Limb (tissue), 2 donors: ENCODE measurements at regions not wholly inside any gene's neighbourhood (a gene's known extent, or its start where the extent isn't known, plus 50 kb on each side); places are given as distances from the start of the nearest gene placed in this dataset.
"Not testable (repeated sequence)": the region's sequence is repeated elsewhere in the genome, so short reads cannot be mapped to it uniquely, and the experiment has no call there.

ENCODE experiments used
- DNase-seq, 2 donors: peaks; one replicate each; pipeline ENCODE4 v3.0.0-alpha.2; 2016; ENCODE audit errors: extremely low spot score in 2 of 2

DNA sequence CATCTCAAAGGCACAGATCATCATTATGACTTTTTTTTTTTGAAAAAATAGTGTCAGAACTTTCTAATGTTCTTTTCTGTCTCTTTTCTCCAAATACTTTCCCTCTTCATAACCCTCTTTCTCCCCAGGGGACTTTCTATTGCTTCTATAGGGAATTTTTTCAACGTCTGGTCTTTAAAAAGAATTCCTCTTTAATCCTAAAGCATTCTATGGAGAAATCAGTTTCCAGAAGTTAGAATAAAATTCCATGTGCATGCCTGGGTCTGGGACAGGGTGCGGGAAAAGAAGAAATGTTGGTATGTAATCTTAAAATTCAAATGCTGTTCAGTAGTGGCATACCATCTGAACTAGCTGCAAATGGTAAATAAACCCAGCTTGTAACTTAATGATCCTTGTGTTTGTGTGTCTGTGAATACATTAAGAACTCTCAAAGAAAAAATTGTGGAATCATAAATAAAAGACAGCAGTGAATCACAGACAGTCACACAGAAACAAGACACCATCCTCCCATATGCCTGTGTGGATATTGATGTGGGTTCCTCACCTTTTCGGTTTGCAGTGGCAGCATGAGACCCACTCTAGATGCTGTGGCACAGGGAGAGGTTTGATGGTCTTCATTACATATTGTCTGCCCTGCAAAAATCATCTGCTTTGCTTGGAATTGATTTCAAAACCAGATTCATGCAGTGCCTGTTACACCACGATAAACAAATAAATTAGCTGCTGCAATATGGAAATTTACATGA is 374.7 kb upstream of the NRP1 start:
- no peak for DNase-seq

DNA sequence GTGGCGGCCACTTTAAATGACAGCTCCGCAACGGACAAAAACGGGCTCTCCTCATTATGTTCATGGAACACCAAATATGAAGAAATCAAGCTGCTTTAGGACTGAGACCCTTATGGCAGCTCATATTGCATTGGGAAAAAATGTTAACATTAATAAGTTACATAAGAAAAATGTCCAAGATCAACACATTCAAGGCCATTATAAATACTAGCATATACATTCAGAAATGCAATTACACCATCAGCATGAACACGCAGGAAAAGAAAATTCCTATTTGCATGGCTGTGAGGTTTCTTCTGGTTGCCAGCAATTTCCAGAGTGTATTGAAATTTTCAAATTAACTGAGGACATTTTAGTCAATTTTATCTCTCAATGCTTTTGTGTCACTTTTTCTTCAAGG is 374.1 kb upstream of the NRP1 start:
- no peak for DNase-seq

DNA sequence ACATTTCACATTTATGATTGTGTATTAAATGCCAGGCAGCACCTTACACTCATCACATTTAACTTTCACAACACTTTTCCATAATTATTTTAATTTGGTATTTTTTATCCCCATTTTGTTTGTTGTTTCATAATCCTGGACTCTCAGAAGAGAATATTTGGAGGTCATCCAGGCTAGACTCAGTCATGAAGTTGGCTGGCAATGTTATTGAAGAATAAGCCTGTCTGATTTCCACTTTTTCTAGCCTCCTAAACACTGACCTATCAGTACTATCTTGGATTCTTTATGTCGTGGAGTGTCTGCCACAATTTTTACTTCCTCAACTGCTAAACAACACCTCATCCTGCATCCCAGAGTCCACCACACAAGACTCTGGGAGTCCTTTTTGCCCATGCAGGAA is 372.3 kb upstream of the NRP1 start:
- DNase-seq, result no peak

DNA sequence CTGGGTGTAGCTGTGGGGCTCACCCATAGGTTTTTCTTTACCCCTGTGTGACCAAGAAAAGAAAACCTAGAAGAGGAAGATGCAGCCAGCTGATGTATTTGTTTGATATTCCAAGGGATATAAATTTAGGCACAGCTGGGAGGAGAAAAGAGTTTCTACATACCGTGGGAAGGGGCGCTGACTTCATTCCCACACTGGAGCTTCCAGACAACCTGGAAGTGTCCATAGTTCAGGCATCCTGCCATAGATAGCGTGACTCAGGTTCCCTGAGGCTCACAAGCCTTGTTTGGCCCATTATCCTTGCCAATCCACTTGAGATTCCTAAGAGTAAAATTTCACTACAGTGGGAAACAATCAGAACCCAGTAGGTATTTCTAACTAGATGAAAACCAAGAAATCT is 371.7 kb upstream of the NRP1 start:
- DNase-seq, result no peak

DNA sequence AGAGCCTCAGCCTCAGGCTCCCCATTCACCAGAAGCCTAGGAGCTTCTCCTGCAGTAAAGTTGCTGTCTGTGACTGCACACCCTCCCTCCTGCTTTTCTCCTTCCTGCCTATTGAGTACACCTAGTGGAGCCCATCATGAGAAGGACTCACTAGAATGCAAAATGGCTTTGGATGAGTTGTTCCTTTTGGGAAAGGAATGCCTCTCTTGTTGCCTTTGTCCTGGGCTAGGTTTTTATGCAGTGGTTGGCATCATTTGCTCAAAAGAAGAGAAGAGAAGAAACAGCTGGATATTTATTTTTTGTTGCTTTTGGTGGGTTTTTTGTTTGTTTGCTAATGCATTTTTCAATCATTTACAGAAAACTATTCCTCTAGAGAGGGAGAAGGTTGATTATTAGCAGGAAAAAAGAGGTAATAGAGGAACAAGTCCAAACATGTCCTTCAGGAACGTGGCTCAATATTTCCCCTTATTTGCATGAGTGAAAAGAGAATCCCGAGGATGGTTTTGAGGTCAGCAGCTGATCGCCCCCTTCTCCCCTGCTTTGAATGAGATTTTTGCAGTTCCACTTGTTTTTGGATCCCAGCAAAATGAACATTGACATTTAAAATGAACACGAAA is 369.9 kb upstream of the NRP1 start:
- no peak for DNase-seq

DNA sequence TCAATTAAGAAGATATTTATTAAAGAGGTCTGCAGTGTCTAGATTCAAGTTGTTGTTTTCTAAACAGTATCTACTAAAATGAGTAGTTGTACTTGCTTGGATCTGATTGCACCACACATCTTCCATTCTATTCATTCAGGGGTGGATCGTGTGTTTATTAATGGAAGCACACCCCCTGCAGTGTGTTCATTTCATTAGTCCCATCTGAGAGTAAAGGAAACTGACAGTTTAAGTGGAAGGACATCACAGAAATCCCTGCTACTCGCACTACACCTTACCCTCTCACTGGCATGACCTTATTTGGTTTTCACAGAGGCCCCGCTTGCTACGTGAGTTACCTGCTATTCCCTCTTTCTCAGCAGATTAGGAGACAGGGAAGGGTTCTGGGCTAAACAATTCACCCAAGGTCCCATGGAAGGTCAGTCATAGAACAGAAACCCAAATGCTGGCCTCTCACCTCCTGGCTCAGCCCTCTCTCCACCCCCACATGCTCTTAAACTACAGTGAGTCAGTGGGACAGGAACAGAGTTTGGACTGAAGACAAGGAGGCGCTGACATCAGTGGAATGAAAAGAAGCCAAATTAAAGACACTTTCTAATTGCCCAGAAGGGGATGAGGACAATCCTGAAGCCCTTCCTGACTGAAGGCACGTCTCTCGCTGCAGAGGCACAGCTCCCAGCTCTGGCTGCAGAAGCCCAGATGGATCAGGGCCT is 369.2 kb upstream of the NRP1 start:
- no peak for DNase-seq

DNA sequence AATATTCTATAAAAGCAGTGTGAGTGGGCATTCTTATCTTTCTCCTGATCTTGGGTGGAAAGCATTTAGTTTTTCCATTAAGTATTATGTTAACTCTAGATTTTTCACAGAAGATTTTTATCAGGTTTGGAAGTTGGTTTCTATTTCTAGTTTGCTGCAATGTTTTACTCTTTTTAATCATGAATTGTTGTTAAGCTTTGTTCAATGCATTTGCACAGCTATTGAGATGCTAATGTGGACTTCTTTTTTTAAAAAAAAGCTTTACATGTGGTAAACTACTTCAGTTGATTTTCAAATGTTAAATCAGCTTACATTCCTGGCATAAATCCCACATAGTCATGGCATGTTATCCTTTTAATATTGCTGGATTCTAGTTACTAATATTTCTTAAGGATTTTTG is 363.6 kb upstream of the NRP1 start:
- DNase-seq, result no peak

DNA sequence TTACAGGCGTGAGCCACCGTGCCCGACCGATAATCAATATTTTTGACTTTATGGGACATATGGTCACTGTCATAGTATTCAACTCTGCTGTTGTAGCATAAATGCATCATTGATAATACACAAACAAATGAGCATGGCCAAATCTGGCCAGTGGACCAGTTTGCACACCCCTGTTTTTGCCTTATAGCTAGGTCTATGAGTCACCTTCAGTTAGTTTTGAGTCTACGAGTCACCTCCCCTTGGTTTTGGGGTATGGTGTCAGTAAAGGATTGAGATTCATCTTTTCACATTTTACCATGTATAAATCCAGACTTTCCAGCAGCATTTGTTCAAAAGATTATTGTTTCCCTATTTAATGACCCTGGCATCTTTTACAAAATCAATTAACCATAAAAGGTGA is 362.5 kb upstream of the NRP1 start:
- DNase-seq, result no peak

DNA sequence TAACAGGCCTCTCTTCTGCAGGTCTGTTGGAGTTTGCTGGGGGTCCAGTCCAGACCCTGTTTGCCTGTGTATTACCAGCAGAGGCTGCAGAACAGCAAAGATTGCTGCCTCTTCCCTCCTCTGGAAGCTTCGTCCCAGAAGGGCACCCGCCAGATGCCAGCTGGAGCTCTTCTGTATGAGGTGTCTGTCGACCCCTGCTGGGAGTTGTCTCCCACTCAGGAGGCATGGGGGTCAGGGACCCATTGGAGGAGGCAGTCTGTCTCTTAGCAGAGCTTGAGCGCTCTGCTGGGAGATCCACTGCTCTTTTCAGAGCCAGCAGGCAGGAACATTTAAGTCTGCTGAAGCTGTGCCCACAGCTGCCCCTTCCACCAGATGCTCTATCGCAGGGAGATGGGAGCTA is 361.1 kb upstream of the NRP1 start:
- DNase-seq, result no peak

DNA sequence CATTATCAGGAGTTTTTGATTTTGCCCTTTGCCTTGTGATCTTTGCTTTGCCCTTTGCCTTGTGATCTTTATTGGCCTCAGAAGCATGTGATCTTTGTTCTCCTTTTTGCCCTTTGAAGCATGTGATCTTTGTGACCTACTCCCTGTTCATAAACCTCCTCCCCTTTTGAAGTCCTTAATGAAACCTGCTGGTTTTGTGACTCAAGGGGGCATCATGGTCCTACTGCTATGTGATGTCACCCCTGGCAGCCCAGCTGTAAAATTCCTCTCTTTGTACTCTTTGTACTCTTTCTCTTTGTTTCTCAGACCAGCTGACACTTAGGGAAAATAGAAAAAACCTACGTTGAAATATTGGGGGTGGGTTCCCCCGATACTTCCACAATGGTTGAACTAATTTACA is 356.1 kb upstream of the NRP1 start:
- DNase-seq, result not testable (repeated sequence)

DNA sequence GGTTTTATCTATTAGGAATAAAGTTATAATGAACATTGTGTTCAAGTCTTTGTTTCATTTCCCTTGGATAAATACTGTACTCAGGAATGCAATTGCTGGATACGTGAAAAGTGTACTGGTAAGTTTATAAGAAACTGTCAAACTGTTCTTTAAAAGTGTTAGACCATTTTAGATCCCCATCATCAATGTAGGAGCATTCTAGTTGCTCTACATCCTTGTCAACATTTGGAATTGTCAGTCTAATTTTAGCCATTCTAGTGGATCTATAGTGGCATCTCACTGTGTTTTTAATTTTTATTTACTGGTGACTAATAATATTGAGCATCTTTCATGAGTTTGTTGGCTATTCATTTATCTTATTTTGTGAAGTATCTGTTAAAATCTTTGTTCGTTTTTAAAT is 354.0 kb upstream of the NRP1 start:
- DNase-seq, result no peak

DNA sequence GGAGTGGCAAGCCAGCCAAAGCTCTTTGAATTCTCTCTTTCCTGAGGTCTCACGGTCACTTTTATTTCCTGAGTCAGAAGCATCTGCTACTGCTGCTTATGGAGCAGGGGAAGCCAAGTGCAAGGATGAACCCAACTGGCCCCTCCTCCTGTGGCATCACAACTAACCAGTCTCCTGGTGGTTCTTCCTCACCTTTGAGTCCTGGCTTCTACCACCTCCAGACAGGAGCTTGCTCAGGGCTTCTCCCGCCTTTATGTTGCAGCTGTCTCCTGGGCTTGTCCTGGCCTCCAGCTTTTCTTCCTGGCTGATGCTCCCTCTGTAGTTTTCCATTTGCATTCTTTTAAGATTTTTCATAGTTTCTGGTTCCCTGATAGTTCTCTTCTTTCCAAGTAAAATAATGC is 349.7 kb upstream of the NRP1 start:
- DNase-seq, result peak in 1 of 2 donors; percentile 48

DNA sequence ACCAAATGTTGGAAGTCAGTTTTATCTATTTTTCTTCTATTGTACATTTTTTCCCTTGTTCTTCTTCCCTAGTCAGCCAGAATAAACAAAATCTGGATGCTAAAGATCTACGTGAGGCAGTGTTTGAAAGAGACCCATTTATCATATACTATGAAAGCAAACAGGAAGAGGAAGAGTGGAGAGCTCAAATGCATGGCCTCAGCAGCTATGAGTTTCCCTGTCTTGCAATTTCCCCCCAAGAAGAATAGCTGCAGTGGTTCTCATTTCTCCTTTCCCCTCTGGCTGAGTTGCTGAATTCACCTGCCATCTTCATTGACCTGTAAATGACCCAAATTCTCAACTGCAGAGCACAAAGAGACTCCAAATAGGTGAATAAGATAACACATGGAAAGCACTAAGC is 347.1 kb upstream of the NRP1 start:
- no peak for DNase-seq

DNA sequence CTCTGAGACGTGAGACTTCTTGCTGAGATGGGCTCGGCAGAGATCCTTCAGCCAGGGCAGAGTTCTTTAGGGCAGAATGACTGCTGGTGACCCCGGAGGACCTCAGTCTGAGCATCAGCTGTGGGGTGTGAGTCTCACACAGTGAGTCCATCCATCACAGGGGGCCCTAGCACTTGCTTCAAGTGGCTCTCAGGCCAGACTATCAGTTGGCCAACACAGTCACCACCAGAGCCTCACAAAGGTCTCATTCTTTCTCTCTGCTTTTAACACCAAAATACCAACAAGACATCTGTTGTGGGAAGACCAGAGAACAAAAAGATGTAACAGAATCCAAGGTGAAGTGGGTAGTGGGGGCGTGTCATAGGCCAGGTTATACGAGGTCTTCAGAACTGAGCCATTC is 345.6 kb upstream of the NRP1 start:
- DNase-seq, result no peak

DNA sequence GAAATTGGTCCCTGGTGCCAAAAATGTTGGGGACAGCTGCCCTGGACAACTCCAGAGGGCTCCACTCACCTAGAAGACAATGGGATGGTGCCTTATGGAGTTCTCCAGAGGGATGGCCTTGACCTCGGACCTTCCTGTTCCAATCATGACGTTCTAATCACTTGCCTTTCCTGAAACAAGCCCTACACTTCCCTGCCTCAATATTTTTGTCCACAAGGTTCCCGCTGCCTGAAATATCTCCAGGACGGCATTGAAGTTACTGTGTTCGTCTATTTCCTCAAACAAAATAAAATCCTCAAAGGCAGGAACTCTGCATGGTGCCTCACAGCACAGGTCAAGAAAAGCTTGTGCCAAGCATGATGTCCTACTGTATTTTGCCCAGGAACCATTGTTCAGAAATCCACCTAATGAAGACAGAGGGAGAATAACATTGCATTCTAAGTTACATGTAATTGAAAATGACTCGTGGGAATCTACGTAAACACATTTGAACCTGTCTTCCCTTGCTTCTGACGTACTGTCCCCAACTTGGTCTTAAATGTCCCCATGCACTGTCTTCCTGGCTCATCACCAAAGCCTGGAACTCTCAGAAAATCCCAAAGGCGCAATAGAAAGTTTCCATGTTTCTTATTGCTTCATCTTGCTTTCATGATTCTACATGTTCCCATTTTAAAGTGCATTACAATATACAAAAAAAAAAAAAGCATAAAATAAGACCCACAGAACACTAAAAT is 342.3 kb upstream of the NRP1 start:
- no peak for DNase-seq

DNA sequence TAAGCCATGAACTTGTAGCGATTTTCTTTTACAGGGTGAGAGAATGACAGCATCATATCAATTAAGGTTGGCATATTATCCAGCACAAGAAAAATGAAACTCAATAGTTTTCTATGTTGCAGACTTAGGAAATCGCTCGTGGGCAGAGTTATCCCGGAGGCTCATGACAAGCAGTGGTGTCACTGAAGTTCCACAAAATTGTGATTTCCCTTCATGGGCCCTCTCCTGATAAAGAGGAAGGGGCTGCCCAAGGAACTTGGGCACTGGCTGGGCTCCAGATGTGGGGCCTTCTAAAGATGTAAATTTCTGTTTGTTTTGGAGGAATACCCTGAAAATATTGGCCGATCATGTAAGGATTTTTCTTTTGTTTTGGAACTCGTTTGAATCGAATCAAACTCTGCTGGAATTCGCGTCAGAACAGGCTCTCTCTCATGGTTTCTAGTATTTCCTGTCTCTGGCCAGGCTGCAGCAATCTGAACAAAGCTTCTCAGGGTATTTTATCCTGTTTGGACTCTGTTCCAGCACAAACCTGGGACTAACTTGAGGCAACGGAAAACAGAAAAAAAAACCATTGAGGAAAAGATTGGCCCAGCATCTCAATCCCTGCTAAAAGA is 340.6 kb upstream of the NRP1 start:
- peak in 1 of 2 donors; percentile 61 for DNase-seq

DNA sequence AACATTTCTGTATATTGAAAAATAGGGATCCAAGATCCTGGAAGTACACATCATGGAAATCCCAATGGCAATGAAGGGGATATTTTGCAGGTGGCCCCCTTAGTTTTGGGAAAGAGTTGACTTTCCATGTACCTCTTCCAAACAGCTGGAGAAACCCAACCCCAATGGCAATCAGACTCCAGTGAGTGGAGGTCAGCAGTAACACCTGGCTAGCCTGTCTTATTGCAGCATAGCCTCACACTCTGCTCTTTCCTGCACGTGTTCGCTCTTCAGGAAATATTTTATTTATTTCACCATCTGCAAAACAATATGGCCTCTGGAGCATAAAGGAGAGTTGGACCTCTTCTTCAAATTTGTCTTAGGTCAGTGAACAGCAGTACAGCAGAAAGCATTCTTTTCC is 340.0 kb upstream of the NRP1 start:
- peak in 1 of 2 donors; percentile 23 for DNase-seq

DNA sequence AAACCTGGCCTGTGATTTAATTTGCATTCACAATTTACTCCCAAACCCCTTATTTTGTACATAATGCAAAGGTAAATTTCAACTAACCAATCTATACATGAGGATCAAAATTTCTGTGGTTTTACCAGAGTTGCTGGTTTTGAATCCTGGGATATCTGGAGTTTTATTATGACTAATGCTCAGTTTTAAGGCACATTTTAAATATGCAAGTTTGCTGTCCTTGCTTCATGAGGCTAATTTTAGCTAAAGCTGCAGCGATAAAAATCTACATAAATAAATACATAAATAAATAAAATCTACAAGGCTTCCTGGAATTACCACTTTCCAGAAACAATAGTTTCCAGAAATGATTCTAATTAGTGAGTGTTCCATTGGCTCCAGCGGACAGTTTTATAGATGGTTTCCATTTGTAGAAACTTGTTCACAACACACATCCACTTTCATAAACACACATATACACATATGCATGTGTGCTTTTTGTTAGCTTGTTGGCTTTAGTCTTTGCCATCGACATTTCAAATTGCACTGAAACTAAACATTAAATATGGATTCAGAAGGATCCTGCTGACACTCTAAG is 339.5 kb upstream of the NRP1 start:
- DNase-seq, result peak in 1 of 2 donors; percentile 28

DNA sequence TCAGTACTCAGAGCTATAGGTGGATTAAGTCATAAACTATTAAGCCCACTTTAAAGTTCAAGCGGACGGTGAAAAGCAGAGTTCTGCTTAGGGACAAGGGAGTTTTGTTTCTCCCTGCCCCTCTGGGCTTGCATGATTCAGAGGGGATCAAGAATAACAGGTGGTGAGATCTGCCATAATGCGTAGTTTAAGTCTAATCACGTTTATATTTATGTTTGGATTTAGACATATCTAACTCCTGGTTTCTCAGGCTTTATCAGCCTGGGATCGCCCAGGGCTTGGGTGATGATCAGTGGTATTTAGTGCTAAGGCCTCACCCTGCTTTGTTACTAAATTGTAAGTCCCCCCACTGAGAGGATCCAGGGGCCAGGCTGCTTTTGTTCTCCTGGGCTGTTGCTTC is 335.4 kb upstream of the NRP1 start:
- no peak for DNase-seq

DNA sequence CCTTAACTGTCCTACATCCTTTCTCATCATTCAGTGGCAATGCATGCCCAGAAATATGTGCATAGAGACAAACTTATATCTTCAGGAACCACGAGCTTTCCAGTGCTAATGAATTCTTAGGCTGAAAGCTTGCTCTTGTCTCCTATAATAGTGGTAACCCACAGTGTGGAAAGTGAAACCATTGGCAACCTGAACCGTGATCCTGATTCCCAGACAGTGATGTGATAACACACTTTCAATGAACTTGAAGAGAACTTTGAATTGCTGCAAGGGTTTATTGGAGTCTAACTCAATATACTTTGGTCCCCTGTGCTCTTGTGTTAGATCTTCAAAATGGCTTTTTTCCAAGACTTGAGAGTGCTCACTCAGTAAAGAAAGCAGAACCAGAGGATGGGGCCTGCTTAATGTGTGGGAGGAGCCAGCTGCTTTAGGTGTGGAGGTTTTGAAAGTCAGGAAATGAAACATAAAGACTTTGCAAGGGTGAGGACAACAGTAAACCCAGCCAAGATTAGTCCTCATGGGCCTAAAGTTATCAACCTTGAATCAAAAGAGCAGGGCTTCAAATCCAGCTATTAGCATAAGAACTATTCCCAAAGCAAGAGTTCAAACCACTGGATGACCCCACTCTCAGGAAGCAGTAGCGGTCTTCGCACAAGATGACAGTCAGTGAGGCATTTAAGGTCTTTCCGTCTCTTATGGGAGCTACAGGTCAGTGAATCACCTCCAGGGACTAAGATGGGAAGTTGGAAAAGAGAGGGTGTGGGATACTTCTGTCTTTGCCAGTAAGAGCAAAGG is 332.4 kb upstream of the NRP1 start:
- no peak for DNase-seq

DNA sequence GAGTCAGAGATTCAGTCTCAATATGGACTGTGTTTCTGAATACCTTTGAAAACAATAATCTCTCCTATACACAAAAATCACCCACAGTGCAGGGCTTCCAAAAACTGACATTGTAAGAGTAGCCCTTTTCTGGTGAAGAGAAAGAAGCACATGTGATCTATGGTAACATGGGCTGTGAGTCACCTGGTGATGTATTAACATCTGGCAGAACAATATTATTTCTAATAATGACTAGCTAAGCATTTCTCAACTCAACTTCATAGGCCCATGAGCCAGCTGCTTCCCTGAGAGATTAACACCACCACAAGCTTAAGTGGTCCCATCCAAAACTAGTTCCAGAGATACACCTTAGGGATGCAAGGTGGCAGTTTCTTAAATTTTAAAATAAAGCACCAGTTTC is 331.0 kb upstream of the NRP1 start:
- no peak for DNase-seq
